ENCODE measurements at regions not wholly inside any gene's neighbourhood (a gene's known extent, or its start where the extent isn't known, plus 50 kb on each side); places are given as distances from the start of the nearest gene placed in this dataset.

DNA sequence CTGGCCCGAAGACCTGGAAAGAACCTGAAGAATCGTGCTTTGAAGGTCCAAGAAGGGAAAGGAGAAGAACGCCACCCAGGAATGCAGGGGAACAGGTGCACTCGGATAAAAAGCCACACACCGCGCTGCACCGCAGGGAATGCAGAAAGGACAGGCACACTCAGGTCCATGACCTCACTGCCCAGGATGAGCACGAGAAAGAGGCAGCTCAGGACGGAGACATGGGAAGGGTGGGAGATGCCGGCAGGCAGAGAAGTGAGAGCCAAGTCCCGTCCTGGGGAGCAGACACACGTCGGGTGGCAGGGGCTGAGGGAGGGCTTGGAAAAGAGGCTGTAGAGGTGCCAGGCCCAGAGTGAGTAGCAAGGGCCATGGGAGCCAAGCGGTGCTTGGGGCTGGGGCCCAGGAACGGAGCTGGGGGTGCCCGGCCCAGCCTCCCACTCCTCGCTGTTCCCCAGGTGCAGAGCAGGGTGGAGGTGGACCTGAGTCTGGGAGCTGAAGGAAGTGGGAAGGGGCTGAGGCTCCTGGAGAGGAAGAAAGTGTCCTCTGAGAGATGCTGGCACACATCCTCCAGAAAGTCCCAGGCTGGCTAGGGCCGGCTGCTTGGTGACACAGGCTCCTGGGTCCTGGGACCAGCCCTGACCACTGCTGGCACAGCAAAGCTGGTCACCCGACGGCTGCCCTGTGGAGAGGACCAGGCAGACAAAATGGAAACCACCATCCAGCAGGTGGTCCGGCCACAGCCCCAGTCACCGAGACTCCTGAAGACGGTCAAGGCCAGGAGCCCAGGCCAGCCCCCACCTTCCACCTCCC is 91.3 kb downstream of the PSMB1 start:
- TF ChIP-seq POLR2AphosphoS5 (IDR thresholded peaks at IDR 0.05) = no peak
- TF ChIP-seq POLR2A (IDR thresholded peaks at IDR 0.05) = no peak
- TF ChIP-seq, protein P1, sequence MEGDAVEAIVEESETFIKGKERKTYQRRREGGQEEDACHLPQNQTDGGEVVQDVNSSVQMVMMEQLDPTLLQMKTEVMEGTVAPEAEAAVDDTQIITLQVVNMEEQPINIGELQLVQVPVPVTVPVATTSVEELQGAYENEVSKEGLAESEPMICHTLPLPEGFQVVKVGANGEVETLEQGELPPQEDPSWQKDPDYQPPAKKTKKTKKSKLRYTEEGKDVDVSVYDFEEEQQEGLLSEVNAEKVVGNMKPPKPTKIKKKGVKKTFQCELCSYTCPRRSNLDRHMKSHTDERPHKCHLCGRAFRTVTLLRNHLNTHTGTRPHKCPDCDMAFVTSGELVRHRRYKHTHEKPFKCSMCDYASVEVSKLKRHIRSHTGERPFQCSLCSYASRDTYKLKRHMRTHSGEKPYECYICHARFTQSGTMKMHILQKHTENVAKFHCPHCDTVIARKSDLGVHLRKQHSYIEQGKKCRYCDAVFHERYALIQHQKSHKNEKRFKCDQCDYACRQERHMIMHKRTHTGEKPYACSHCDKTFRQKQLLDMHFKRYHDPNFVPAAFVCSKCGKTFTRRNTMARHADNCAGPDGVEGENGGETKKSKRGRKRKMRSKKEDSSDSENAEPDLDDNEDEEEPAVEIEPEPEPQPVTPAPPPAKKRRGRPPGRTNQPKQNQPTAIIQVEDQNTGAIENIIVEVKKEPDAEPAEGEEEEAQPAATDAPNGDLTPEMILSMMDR (IDR thresholded peaks at IDR 0.05) = no peak
